Endothelial cell of umbilical vein (primary cell): ENCODE measurements at regions not wholly inside any gene's neighbourhood (a gene's known extent, or its start where the extent isn't known, plus 50 kb on each side); places are given as distances from the start of the nearest gene placed in this dataset.

ENCODE experiments used
- BruUV-seq: library from RNA; stranded (reverse); fragments of 400-500 nt; replicated peaks from 2 replicates; lab custom pipeline; 2021; lab: Mats Ljungman, UMichigan
- CTCF ChIA-PET: fragments of 300-600, 350-600 bp; sonication (Branson Sonifier 250); formaldehyde crosslinking; loops from one replicate; lab custom pipeline; 2021; ENCODE audit warnings: antibody characterized with exemption, inconsistent platforms; lab: Charles Lee
- POLR2A ChIA-PET: fragments of 300-600, 350-600 bp; sonication (Branson Sonifier 250); formaldehyde crosslinking; loops from one replicate; lab custom pipeline; 2021; ENCODE audit warnings: antibody characterized with exemption, inconsistent platforms; lab: Charles Lee
- DNase-seq: peaks from one replicate; pipeline ENCODE4 v3.0.0-alpha.2; 2011; ENCODE audit warnings: low read depth, low spot score
- FAIRE-seq: peaks from 2 replicates; lab custom pipeline; 2011; peaks lifted over from hg19 to GRCh38; lab: Jason Lieb, UNC
- H2AFZ ChIP-seq: 2 replicates; pipeline ENCODE4 v1.6.0; 2012; ENCODE audit warnings: low read depth, low read length, control low read depth, inconsistent platforms
- H3K27ac ChIP-seq: 2 replicates; pipeline ENCODE4 v1.5.1; 2011; ENCODE audit warnings: low read depth, mild to moderate bottlenecking, control low read depth, low read length, moderate library complexity; ENCODE audit not compliant: insufficient read depth
- H3K27me3 ChIP-seq, 2 experiments: 2 replicates each; pipeline versions ENCODE4 v1.6.0 to v1.6.1; 2011; ENCODE audit warnings: low read length in 2 of 2, mixed read lengths in 1 of 2; ENCODE audit not compliant: control insufficient read depth in 2 of 2, insufficient read depth in 2 of 2
- H3K36me3 ChIP-seq, 2 experiments: 2 replicates in 1 of 2; 3 replicates in 1 of 2; pipeline ENCODE4 v1.5.1; 2011; ENCODE audit warnings: low read length in 2 of 2, mild to moderate bottlenecking in 1 of 2, moderate library complexity in 1 of 2; ENCODE audit not compliant: control insufficient read depth in 2 of 2, insufficient read depth in 2 of 2; ENCODE audit errors: extremely low read depth in 1 of 2
- H3K4me1 ChIP-seq: 3 replicates; pipeline ENCODE4 v1.5.1; 2011; ENCODE audit warnings: mild to moderate bottlenecking, low read length; ENCODE audit not compliant: control insufficient read depth, insufficient read depth; ENCODE audit errors: extremely low read depth
- H3K4me2 ChIP-seq: 2 replicates; pipeline ENCODE4 v1.6.1; 2011; ENCODE audit warnings: low read length, control low read depth, mixed read lengths; ENCODE audit not compliant: insufficient read depth
- H3K4me3 ChIP-seq, 3 experiments: fragments of 200-600 bp in 1 of 3; sonication (generic), shearing (Covaris generic) in 1 of 3; replicated peaks in 1 of 3; 2 replicates each; pipeline ENCODE4 v1.5.1; 2011 to 2016; ENCODE audit warnings: control low read depth in 3 of 3, low read length in 3 of 3, mild to moderate bottlenecking in 2 of 3, inconsistent platforms in 1 of 3, low read depth in 1 of 3, moderate library complexity in 1 of 3; ENCODE audit not compliant: insufficient read depth in 1 of 3
- H3K79me2 ChIP-seq: 2 replicates; pipeline ENCODE4 v1.6.0; 2012; ENCODE audit warnings: low read length, inconsistent platforms; ENCODE audit not compliant: control insufficient read depth, insufficient read depth
- H3K9ac ChIP-seq: replicated peaks from 2 replicates; pipeline ENCODE3; 2011; ENCODE audit warnings: low read length, control low read depth; ENCODE audit not compliant: insufficient read depth; ENCODE audit errors: extremely low read depth
- H3K9me1 ChIP-seq: replicated peaks from 3 replicates; pipeline ENCODE4 v1.6.0; 2011; ENCODE audit warnings: mild to moderate bottlenecking, low read length; ENCODE audit not compliant: control insufficient read depth, insufficient read depth; ENCODE audit errors: extremely low read depth
- H3K9me3 ChIP-seq: replicated peaks from 2 replicates; pipeline ENCODE4 v1.5.1; 2012; ENCODE audit warnings: low read length, inconsistent platforms; ENCODE audit not compliant: control insufficient read depth, insufficient read depth
- H4K20me1 ChIP-seq: replicated peaks from 2 replicates; pipeline ENCODE3; 2011; ENCODE audit warnings: mild to moderate bottlenecking, low read length; ENCODE audit not compliant: control insufficient read depth, insufficient read depth; ENCODE audit errors: extremely low read depth
- CTCF ChIP-seq, 2 donors: IDR thresholded peaks; 1 replicate in 1 of 2; 2 replicates in 1 of 2; pipeline ENCODE4 v1.5.1; 2011; ENCODE audit warnings: low read length in 2 of 2, mild to moderate bottlenecking in 2 of 2, moderate library complexity in 2 of 2, control low read depth in 1 of 2, inconsistent platforms in 1 of 2, low read depth in 1 of 2; ENCODE audit not compliant: insufficient read depth in 1 of 2; ENCODE audit errors: extremely low read depth in 1 of 2
- EZH2 ChIP-seq: IDR thresholded peaks from 2 replicates; pipeline ENCODE4 v1.6.1; 2012; ENCODE audit warnings: borderline replicate concordance, low read depth, mild to moderate bottlenecking, moderate library complexity, low read length, inconsistent platforms; ENCODE audit not compliant: severe bottlenecking
- FOS ChIP-seq: IDR thresholded peaks from 2 replicates; pipeline ENCODE4 v1.6.1; 2011; ENCODE audit warnings: mild to moderate bottlenecking, low read length, moderate library complexity, borderline replicate concordance; ENCODE audit not compliant: insufficient read depth
- GATA2 ChIP-seq: IDR thresholded peaks from 2 replicates; pipeline ENCODE4 v1.7.0; 2011; ENCODE audit warnings: low read depth, mild to moderate bottlenecking, moderate library complexity, mixed read lengths, low read length; ENCODE audit not compliant: insufficient read length, insufficient read depth
- JUN ChIP-seq: IDR thresholded peaks from 2 replicates; pipeline ENCODE4 v1.6.1; 2011; ENCODE audit warnings: borderline replicate concordance, low read depth; ENCODE audit not compliant: insufficient read length, insufficient read depth
- MAX ChIP-seq: IDR thresholded peaks from 2 replicates; pipeline ENCODE4 v1.6.1; 2011; ENCODE audit not compliant: insufficient read depth, insufficient read length
- MYC ChIP-seq: IDR thresholded peaks from one replicate; pipeline ENCODE4 v1.6.1; 2011; ENCODE audit warnings: mild to moderate bottlenecking, low read depth, low read length
- POLR2A ChIP-seq: IDR thresholded peaks from 2 replicates; pipeline ENCODE4 v1.6.1; 2012; ENCODE audit warnings: low read depth, mild to moderate bottlenecking, control low read depth, low read length
- POLR2AphosphoS5 ChIP-seq: IDR thresholded peaks from 2 replicates; pipeline ENCODE4 v1.6.1; 2012; ENCODE audit warnings: low read depth, mild to moderate bottlenecking, control low read depth, low read length, moderate library complexity; ENCODE audit not compliant: insufficient read depth
- dilution Hi-C: fragments of 300-500 bp; cut with MboI; formaldehyde crosslinking; loops from one replicate; pipeline ENCODE4 v1.15.0; 2019; ENCODE audit warnings: low sequenced_read_pairs; ENCODE audit not compliant: extremely low pct_ligation_motif_present
- intact Hi-C: fragments of 100-400 bp; cut with micrococcal nuclease; formaldehyde crosslinking; loops from one replicate; pipeline ENCODE4 v1.10.0; 2022

- Histone ChIP-seq H2AFZ (no peak overlapping the region), H3K9ac (no peak overlapping the region)
- intact Hi-C loops: no loop called here
These were observed 579.7 kb downstream of the PLA2G4A start for GRCh38 chr1:187408212-187409004.

GRCh38 chr1:187409341-187409740 lies 580.6 kb downstream of the PLA2G4A start:
- Histone ChIP-seq H3K9me1 (no peaks in the 10 kb centered on the region), H3K9ac (no peak overlapping the region), H3K79me2 (no peaks in the 10 kb centered on the region), H3K36me3 (no peaks in the 10 kb centered on the region), H3K9me3 (no peaks in the 10 kb centered on the region), H3K4me1 (no peaks in the 10 kb centered on the region), H3K27me3 (no peaks in the 10 kb centered on the region), H2AFZ (no peak overlapping the region), H3K4me3 (no peak overlapping the region), H4K20me1 (no peaks in the 10 kb centered on the region), H3K27ac (no peak overlapping the region), H3K4me2 (no peak overlapping the region)
- FAIRE-seq: no peak
- dilution Hi-C loops (no loop called here), intact Hi-C loops (no loop called here)
- POLR2A ChIA-PET: no interaction called here
- CTCF ChIA-PET: no interaction called here
- DNase-seq: no peak
- no peak for TF ChIP-seq EZH2
- no peak for TF ChIP-seq GATA2
- TF ChIP-seq MAX: no peak
- no peak for TF ChIP-seq MYC
- TF ChIP-seq POLR2AphosphoS5: no peak
- TF ChIP-seq CTCF (IDR thresholded peaks at IDR 0.05; ENCODE audit: extremely low read depth in 1 of 2, insufficient read depth in 1 of 2, low read depth in 1 of 2, low read length in 2 of 2): no peak
- TF ChIP-seq JUN: no peak
- no peak for TF ChIP-seq FOS
- no peak for TF ChIP-seq POLR2A
- no TSS peak for BruUV-seq

More at GRCh38 chr1:187408212-187409004, 579.7 kb downstream of the PLA2G4A start:
- no peak overlapping the region for H3K4me2 ChIP-seq
- TF ChIP-seq MAX (no peak), MYC (no peak), FOS (no peak)
- no peaks in the 10 kb centered on the region for H4K20me1 ChIP-seq
- no peak for DNase-seq
- no peak overlapping the region for H3K4me3 ChIP-seq
- FAIRE-seq: no peak
- no peaks in the 10 kb centered on the region for H3K9me1 ChIP-seq
- H3K79me2 ChIP-seq: no peaks in the 10 kb centered on the region
- H3K27me3 ChIP-seq: no peaks in the 10 kb centered on the region
- CTCF ChIA-PET: no interaction called here
- POLR2A ChIA-PET: no interaction called here
- H3K4me1 ChIP-seq: no peaks in the 10 kb centered on the region
- H3K27ac ChIP-seq: no peak overlapping the region
- H3K36me3 ChIP-seq: no peaks in the 10 kb centered on the region
- no peaks in the 10 kb centered on the region for H3K9me3 ChIP-seq
- no TSS peak for BruUV-seq
- dilution Hi-C loops: no loop called here
